ENCODE measurements at regions not wholly inside any gene's neighbourhood (a gene's known extent, or its start where the extent isn't known, plus 50 kb on each side); places are given as distances from the start of the nearest gene placed in this dataset.

DNA sequence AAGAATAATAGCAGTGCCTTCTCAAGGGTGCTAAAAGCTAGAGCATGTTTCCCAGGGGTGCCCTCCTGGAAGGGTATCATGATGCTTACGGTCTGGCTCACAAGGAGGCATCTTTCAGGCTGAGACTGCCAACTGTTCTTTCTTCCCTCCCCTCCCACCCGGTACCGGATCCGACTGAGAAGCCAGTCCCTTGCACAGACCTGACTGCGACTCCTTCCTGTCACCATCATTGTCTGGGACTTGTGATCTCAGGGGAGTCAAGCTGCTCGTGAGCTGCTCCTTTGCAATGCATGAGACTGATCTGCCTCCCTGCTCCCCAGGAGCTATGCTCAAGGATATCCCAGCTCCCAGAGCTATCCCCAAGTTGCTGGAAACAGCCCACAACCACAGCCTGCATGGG is 170.8 kb downstream of the GADD45G start:
- H3K9me3 ChIP-seq (ENCODE audit: control insufficient read depth, low read length): no peaks in the 10 kb centered on the region
- DNase-seq (ENCODE audit: low read depth): no peak
- H3K9ac ChIP-seq (ENCODE audit: low read length): no peak overlapping the region
- H3K4me3 ChIP-seq (ENCODE audit: low read length): no peak overlapping the region
- peaks cover 19% of the 10 kb centered on the region for H3K4me1 ChIP-seq (ENCODE audit: control insufficient read depth, insufficient read depth, low read length)
- H3K27me3 ChIP-seq (replicated peaks; ENCODE audit: control insufficient read depth, insufficient read depth, low read length): peaks cover 15% of the 10 kb centered on the region
- H3K36me3 ChIP-seq (ENCODE audit: control insufficient read depth, insufficient read depth, low read length, severe bottlenecking): no peaks in the 10 kb centered on the region

DNA sequence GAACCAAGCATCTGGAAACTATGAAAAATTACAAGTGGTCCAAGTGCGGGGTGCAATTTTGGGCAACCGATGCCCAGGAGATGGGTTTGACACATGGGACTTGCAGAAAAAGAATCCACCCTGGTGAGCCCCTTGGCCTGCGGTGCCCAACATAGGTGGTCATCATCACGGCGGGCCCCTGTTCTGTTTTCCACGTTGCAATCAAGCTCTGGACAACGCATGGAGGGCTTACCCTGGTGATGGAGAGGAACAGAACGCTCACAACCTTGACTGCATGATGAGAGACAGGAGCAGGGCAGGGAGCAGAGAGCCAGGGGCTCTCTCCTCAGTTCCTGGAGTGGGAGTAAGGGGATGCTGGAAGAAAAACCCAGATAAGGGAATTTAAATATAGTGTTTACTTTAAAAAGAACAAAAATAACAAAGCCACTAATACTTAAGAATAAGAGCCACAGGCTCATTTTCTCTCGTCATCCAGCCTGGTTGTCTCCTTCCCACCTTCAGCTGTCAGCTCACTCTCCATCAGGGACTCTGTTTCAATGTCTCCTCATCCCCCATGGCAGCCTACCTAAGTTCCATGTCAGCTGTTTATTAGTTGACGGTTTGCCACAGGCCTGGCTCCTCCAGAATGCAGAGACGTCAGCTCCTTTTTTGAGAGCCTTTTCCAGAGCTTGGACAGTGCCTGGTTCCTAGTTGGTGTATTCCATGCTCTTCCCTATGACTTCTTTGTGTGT is 172.1 kb downstream of the GADD45G start:
- H3K9me3 ChIP-seq (ENCODE audit: control insufficient read depth, low read length): no peaks in the 10 kb centered on the region
- peaks cover 19% of the 10 kb centered on the region for H3K27me3 ChIP-seq (replicated peaks; ENCODE audit: control insufficient read depth, insufficient read depth, low read length)
- H3K4me1 ChIP-seq (ENCODE audit: control insufficient read depth, insufficient read depth, low read length): peaks cover 23% of the 10 kb centered on the region
- H3K36me3 ChIP-seq (ENCODE audit: control insufficient read depth, insufficient read depth, low read length, severe bottlenecking): no peaks in the 10 kb centered on the region
- no peak overlapping the region for H3K4me3 ChIP-seq (ENCODE audit: low read length)
- no peak for DNase-seq (ENCODE audit: low read depth)
- no peak overlapping the region for H3K9ac ChIP-seq (ENCODE audit: low read length)

DNA sequence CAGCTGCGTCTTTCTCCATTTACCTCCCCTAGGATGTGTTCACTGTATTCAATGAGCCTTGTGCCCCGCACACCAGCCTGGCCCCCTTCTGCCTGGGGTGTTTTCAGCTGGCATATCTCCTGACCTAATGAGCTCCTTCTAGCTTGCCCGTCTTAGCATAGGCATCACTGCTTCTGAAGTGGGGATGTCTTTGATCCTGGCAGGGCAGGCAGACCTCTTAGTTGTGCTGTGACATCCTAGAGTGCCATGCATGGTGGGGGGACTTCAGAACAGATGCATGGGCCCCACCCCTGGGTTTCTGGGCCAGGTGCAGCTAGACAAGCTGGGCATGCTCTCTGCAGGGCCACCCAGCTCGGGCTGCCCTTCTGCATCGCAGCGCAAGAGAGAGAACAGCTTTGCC is 172.7 kb downstream of the GADD45G start:
- Histone ChIP-seq H3K4me1 (ENCODE audit: control insufficient read depth, insufficient read depth, low read length) (peaks cover 25% of the 10 kb centered on the region), H3K9me3 (ENCODE audit: control insufficient read depth, low read length) (no peaks in the 10 kb centered on the region), H3K27me3 (replicated peaks; ENCODE audit: control insufficient read depth, insufficient read depth, low read length) (peaks cover 19% of the 10 kb centered on the region), H3K36me3 (ENCODE audit: control insufficient read depth, insufficient read depth, low read length, severe bottlenecking) (no peaks in the 10 kb centered on the region), H3K4me3 (ENCODE audit: low read length) (no peak overlapping the region), H3K9ac (ENCODE audit: low read length) (no peak overlapping the region)
- DNase-seq (ENCODE audit: low read depth): no peak

DNA sequence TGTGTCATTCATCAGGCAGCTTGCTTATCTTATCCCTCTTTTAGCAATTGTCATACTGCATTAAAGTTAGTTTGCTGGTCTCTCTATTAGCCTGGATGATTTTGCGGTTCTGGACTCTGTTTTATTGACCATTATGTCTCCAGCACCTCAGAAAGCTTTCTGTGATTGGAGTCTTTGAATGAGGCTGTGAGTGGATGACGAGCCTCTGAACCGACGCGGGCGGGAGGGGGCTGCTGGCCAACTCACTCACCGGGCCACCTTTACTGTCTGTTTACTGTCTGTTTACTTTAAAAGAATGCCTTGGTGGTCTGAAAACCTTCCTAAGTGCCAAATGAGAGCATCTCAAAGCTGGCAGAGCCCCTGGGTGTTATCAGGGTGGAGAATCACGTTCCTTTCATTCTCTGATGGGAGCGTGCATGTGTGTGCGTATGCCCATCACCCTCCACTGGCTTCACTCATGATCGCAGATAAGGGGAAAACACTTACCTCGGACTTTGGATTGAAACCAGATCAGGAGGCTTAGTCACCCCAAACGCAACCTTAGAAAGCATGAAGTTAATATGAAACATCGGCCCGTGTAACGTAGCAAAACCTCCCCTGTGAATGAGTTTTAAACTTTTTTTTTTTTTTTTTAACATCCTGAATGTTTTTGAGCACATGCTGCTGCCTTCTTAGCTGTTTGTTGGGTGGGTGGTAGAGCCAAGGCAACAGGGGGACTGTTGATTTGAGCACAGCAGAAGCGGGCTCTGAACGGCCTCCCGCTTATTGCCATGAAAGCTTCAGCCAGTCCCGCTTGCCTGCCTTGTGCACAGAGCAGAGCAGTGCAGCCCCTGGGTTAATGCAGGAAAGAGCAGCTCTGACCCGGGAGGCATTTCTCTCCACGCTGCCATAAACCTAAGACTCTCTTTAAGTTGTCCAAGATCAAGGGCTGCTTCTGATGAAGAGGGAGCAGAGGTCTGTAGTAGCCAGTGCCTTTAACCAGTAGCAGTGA is 173.6 kb downstream of the GADD45G start:
- Histone ChIP-seq H3K9ac (ENCODE audit: low read length) (no peak overlapping the region), H3K4me1 (ENCODE audit: control insufficient read depth, insufficient read depth, low read length) (peaks cover 25% of the 10 kb centered on the region), H3K9me3 (ENCODE audit: control insufficient read depth, low read length) (no peaks in the 10 kb centered on the region), H3K4me3 (ENCODE audit: low read length) (no peak overlapping the region), H3K36me3 (ENCODE audit: control insufficient read depth, insufficient read depth, low read length, severe bottlenecking) (no peaks in the 10 kb centered on the region), H3K27me3 (replicated peaks; ENCODE audit: control insufficient read depth, insufficient read depth, low read length) (peaks cover 19% of the 10 kb centered on the region)
- DNase-seq (ENCODE audit: low read depth): no peak

- H3K9ac ChIP-seq (ENCODE audit: low read length): no peak overlapping the region
- peaks cover 25% of the 10 kb centered on the region for H3K4me1 ChIP-seq (ENCODE audit: control insufficient read depth, insufficient read depth, low read length)
- H3K4me3 ChIP-seq (ENCODE audit: low read length): no peak overlapping the region
- no peaks in the 10 kb centered on the region for H3K36me3 ChIP-seq (ENCODE audit: control insufficient read depth, insufficient read depth, low read length, severe bottlenecking)
- DNase-seq (ENCODE audit: low read depth): no peak
- H3K27me3 ChIP-seq (replicated peaks; ENCODE audit: control insufficient read depth, insufficient read depth, low read length): peaks cover 17% of the 10 kb centered on the region
- no peaks in the 10 kb centered on the region for H3K9me3 ChIP-seq (ENCODE audit: control insufficient read depth, low read length)
These were observed 174.8 kb downstream of the GADD45G start for GRCh38 chr9:89779405-89780203.

GRCh38 chr9:89780959-89781358 is 176.1 kb downstream of the GADD45G start:
- peaks cover 25% of the 10 kb centered on the region for H3K4me1 ChIP-seq (ENCODE audit: control insufficient read depth, insufficient read depth, low read length)
- H3K4me3 ChIP-seq (ENCODE audit: low read length): no peak overlapping the region

DNA sequence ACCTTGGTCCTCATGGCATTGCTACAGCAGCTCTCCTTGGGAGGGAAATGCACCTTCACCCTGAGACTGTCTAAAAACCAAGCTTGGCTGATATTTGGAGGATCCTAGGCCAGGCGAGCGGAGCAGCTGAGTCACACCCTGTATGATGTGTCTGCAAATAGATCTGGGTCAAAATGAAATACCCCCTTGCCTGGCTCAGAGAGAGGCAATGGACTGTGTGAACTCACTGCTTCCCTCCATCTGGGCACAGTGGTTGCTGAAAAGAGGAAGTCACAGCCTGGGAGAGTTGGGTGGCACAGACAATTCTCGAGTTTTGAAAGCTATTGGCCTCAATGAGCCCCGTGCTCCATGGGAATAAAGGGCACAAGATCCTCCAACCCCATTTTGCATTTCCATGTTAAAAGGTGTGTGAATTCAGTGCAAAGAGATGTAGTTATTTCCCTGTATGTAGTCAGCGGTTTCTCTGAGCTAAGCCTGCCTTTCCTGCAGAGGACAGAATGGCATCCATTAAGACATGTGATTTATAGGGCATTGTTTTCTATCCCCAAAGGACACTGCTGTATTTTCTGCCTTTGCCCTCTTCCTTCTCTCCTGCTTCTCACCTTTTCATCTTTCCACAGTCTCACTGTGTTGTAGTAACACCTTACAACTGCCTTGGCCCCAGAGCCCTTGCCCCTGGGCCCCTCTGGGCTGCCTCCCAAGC is 177.2 kb downstream of the GADD45G start:
- Histone ChIP-seq H3K9me3 (ENCODE audit: control insufficient read depth, low read length) (peaks cover 1% of the 10 kb centered on the region), H3K27me3 (replicated peaks; ENCODE audit: control insufficient read depth, insufficient read depth, low read length) (peaks cover 5% of the 10 kb centered on the region), H3K4me3 (ENCODE audit: low read length) (no peak overlapping the region), H3K4me1 (ENCODE audit: control insufficient read depth, insufficient read depth, low read length) (peaks cover 25% of the 10 kb centered on the region), H3K9ac (ENCODE audit: low read length) (no peak overlapping the region), H3K36me3 (ENCODE audit: control insufficient read depth, insufficient read depth, low read length, severe bottlenecking) (no peaks in the 10 kb centered on the region)
- DNase-seq (ENCODE audit: low read depth): no peak

More at GRCh38 chr9:89780959-89781358, 176.1 kb downstream of the GADD45G start:
- H3K9ac ChIP-seq (ENCODE audit: low read length): no peak overlapping the region
- DNase-seq (ENCODE audit: low read depth): no peak
- H3K36me3 ChIP-seq (ENCODE audit: control insufficient read depth, insufficient read depth, low read length, severe bottlenecking): no peaks in the 10 kb centered on the region
- H3K9me3 ChIP-seq (ENCODE audit: control insufficient read depth, low read length): no peaks in the 10 kb centered on the region
- H3K27me3 ChIP-seq (replicated peaks; ENCODE audit: control insufficient read depth, insufficient read depth, low read length): peaks cover 14% of the 10 kb centered on the region

- peaks cover 9% of the 10 kb centered on the region for H3K27me3 ChIP-seq (replicated peaks; ENCODE audit: control insufficient read depth, insufficient read depth, low read length)
- peaks cover 6% of the 10 kb centered on the region for H3K4me1 ChIP-seq (ENCODE audit: control insufficient read depth, insufficient read depth, low read length)
- peaks cover 14% of the 10 kb centered on the region for H3K9me3 ChIP-seq (ENCODE audit: control insufficient read depth, low read length)
- DNase-seq (ENCODE audit: low read depth): no peak
- no peak overlapping the region for H3K9ac ChIP-seq (ENCODE audit: low read length)
- no peak overlapping the region for H3K4me3 ChIP-seq (ENCODE audit: low read length)
- no peaks in the 10 kb centered on the region for H3K36me3 ChIP-seq (ENCODE audit: control insufficient read depth, insufficient read depth, low read length, severe bottlenecking)
These were observed 181.8 kb downstream of the GADD45G start for GRCh38 chr9:89786655-89787054.

GRCh38 chr9:89787595-89787994 is 182.8 kb downstream of the GADD45G start:
- no peak for DNase-seq (ENCODE audit: low read depth)
- Histone ChIP-seq H3K36me3 (ENCODE audit: control insufficient read depth, insufficient read depth, low read length, severe bottlenecking) (no peaks in the 10 kb centered on the region), H3K9ac (ENCODE audit: low read length) (no peak overlapping the region), H3K27me3 (replicated peaks; ENCODE audit: control insufficient read depth, insufficient read depth, low read length) (peaks cover 9% of the 10 kb centered on the region), H3K9me3 (ENCODE audit: control insufficient read depth, low read length) (peaks cover 14% of the 10 kb centered on the region), H3K4me3 (ENCODE audit: low read length) (no peak overlapping the region), H3K4me1 (ENCODE audit: control insufficient read depth, insufficient read depth, low read length) (no peaks in the 10 kb centered on the region)

GRCh38 chr9:89788434-89788833 is 183.6 kb downstream of the GADD45G start:
- DNase-seq (ENCODE audit: low read depth): no peak
- Histone ChIP-seq H3K4me1 (ENCODE audit: control insufficient read depth, insufficient read depth, low read length) (no peaks in the 10 kb centered on the region), H3K9me3 (ENCODE audit: control insufficient read depth, low read length) (peaks cover 14% of the 10 kb centered on the region), H3K9ac (ENCODE audit: low read length) (no peak overlapping the region), H3K27me3 (replicated peaks; ENCODE audit: control insufficient read depth, insufficient read depth, low read length) (peaks cover 9% of the 10 kb centered on the region), H3K36me3 (ENCODE audit: control insufficient read depth, insufficient read depth, low read length, severe bottlenecking) (no peaks in the 10 kb centered on the region), H3K4me3 (ENCODE audit: low read length) (no peak overlapping the region)
